Fibroblast of skin of right quadriceps (primary cell): ENCODE measurements at regions not wholly inside any gene's neighbourhood (a gene's known extent, or its start where the extent isn't known, plus 50 kb on each side); places are given as distances from the start of the nearest gene placed in this dataset.
"Not testable (repeated sequence)": the region's sequence is repeated elsewhere in the genome, so short reads cannot be mapped to it uniquely, and the experiment has no call there.

Experiments used
- DNase-seq: peaks from one replicate; pipeline ENCODE4 v3.0.0-alpha.2; 2013

DNA sequence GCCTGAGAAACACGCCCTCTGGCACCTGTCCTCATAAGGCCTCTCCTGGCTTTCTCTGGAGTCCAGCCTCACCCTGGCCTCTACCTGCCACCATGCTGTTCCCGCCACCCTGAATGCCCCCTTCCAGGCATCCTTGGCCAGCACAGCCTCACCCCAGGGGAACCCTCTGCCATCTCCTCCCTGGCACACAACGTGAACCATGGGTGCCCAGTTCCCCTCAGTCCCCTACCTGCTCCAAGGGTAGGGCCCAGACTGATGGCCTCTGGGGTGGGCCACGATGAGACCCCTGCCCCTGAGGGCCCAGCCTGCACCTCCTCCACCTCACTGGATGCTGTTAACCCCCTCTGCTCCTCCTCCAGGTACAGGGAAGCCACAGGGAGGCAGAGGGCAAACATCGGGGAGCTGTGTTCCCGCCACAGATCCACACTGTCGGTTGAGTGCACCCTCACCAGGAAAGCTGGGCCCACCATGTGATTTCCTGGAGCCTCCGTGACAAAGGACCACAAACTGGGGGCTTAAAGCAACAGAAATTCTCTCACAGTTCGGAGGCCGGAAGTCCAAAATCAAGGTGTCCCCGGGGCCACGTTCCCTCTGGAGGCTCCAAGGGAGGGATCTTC lies 169.6 kb downstream of the BRD1 start:
- no peak for DNase-seq

GRCh38 chr22:49657275-49657973 lies 170.2 kb downstream of the BRD1 start:
- no peak for DNase-seq

- not testable (repeated sequence) for DNase-seq
Observed at GRCh38 chr22:49656883-49657274, 170.8 kb downstream of the BRD1 start.

DNA sequence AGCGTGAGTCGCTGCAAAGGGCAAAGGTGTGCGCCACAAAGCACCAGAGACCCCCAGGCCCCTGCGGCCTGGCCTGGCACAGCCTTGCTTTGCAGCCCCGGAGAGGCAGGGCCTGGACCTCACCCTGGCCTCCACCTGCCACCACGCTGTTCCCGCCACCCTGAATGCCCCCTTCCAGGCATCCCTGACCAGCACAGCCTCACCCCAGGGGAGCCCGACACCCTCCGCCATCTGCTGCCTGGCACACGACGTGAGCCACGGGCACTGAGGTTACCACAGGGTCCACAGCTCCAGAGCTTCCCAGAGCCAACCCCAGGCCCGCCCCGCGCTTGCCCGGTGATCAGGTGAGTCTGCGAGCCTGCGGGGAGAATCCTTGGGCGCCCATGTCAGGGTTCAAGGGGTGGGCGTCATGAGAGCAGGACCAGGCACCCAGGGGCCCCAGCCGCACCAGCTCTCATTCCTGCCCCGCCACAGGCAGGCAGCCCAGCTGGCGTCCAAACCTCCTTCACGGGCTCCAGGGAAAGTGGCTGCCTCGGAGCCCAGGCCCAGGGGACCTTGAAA lies 171.3 kb downstream of the BRD1 start:
- DNase-seq: no peak

- DNase-seq: no peak
Observed at GRCh38 chr22:49655168-49655812, 172.4 kb downstream of the BRD1 start.

GRCh38 chr22:49650336-49651241 lies 177.1 kb downstream of the BRD1 start:
- no peak for DNase-seq

- no peak for DNase-seq
Observed at GRCh38 chr22:49649166-49650068, 178.3 kb downstream of the BRD1 start.

DNA sequence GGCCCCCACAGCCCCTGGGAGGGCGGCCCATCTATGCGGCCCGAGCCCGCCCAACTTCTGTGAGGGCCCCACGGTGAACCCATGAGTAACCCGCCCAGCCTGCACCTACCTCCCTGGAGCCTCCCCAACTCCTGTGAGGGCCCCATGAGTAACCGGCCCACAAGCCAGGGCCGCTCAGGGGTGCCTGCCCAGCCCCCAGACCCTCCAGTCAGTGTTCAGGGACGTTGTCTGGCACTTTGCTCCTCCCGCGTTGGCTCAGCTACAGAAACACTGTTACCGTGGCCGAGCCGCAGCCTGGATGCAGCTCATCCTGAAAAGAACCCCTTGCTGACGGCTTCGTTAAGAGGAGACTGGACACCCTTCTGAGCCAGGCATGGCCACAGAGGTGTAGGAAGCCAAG lies 179.6 kb downstream of the BRD1 start:
- no peak for DNase-seq

GRCh38 chr22:49647627-49648026 lies 180.0 kb downstream of the BRD1 start:
- DNase-seq: no peak

GRCh38 chr22:49646876-49647275 lies 180.8 kb downstream of the BRD1 start:
- no peak for DNase-seq

DNA sequence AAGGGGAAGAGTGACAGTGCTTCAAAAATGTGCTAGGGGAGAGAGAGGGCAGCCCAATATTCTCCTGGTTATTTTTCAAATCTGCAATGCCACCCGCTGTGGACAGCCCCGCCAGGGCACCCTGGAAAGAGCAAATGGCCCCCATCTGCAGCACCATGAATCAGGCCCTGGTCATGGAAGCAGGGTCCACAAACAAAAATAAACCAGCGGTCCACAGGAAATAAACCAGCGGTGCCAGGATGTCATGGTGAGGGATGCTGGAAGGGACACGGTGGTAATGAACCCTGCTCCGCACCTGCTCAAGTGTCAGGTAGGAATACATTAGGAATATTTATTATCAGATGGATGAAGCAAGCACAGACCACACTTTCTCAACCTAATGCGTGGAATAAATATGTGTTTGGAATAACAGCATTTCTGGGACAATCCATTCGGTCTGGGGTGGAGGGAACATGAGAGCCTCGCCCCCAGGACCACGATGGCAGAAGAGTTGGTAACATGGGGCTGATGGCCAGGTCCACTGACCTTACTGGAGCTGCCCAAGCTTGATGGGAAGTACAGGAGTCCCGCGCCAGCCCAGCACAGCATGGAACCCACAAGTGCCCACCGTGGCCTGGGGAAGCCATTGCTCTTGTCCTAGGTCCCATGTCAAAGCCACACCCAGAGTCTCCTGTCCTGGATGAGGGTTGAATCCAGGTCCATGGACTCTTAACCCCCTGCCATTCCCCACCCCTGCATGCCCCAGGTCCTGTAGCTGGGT lies 181.7 kb downstream of the BRD1 start:
- DNase-seq: no peak

- DNase-seq: no peak
Observed at GRCh38 chr22:49645257-49645656, 182.4 kb downstream of the BRD1 start.

- no peak for DNase-seq
Observed at GRCh38 chr22:49643998-49644397, 183.7 kb downstream of the BRD1 start.

- no peak for DNase-seq
Observed at GRCh38 chr22:49643466-49643865, 184.2 kb downstream of the BRD1 start.

DNA sequence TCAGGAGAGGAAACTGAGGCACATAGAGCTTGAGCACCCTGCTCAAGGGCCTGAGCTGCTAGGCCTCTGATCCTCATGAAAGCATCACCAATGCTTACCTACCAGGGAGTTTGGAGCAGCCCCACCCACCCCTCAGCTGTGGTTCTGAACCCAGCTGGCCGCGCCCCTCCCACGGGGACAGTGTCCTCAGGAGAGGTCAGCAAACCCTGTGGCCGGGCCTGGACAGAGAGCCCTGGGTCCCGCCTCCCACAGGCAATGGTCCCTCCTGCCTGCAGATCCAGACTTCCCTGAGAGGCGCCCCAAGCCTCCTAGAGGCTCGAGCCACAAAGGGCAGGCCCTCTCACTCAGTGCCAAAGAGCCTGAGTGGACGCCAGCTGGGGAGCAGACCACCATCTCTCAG lies 184.9 kb downstream of the BRD1 start:
- no peak for DNase-seq

GRCh38 chr22:49642331-49642730 lies 185.3 kb downstream of the BRD1 start:
- no peak for DNase-seq

DNA sequence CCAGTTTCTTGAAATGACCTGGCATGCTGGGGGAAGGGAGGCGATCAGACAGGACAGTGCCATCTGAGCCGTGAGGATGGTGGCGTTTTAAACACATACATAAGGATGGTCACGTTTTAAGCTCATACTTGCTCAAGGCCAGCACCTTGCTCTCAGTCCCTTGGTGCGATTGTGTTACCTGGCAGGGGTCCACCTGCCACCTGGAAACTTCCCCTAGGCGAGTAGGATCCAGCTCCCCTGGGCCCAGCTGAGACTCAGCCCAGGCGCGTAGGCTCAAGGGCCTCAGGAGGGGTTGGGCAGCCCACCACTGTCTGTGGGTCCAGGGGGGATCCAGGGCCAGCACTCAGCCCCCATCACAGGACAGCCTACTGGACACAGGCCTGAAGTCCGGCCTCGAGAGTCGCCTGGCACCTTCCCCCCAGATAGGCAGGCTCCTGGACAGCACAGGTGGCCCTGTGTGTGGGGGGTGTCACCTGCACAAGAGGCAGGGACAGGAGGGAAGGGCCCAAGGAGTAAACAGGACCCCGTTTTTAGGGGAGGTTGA lies 185.8 kb downstream of the BRD1 start:
- DNase-seq: no peak

DNA sequence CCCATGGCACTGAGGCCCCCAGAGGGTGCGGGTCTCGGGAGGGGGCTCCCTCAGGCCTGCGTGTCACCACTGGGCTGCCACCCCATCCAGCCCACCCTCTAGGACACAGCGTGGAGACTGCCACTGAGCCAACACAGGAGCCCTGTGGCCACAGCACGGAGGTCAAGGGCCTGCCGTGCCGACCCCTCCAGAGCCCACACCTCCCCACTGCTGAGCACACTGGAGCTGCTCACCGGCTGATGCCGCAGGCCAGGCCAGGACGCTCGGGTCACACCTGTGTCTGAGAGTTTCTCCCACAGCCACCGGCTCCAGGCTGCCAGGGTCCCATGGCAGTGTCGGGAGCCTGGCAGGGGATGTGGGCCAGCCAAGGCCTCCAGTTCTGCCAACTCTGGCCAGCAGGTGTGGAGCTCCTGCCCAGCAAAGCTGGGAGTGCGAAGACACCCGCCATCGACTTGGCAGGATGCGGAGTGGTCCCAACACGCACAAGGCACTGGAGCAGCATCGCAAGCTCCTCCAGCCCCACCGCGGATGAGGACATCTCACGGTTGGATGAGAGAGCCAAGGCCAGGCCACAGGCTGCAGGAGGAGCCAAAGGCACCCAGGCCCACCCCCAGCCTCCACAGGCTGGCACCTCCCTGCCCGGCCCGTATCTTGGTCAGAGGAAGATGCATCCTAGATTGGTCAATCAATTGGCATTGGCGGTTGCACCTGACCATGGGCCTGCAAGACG lies 187.1 kb downstream of the BRD1 start:
- no peak for DNase-seq

DNA sequence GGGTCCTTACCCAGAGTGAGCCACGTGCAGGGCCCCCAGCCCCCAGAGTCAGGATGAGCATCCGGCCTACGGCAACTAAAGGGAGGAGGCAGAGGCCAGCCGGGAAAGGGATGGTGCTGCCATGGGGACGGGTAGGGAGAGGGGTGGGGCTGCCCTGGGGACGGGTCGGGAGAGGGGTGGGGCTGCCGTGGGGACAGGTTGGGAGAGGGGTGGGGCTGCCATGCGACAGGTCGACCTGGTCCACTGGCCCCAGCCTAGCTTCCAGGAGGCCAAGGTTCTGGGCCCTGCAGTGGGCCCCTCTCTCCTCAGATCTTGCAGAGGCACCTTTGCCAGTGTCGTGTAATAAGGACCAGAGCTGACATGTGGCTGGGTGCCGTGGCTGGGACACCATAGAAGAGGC lies 187.7 kb downstream of the BRD1 start:
- DNase-seq: no peak

DNA sequence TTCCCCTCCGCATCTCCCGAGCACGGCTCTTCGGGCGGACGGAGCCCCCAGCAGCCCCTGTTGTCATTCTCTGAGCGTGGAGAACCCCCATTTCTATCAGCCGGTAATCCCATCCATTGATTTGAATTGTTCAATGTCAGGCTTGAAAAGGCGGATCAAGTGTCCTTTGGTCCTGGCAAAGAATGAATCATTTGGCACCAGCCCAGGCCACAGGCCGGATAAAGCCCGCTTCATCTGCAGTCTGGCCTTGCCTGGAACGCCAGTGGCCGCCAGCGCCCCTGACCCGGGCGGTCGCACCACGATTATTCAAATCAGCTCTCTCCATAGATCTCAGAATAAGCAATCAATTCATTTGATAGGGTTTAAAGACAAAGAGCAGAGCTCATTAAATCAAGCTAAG lies 188.9 kb downstream of the BRD1 start:
- DNase-seq: no peak
